ENCODE measurements at regions not wholly inside any gene's neighbourhood (a gene's known extent, or its start where the extent isn't known, plus 50 kb on each side); places are given as distances from the start of the nearest gene placed in this dataset.
A peak's percentile ranks its signal among the peaks of the same experiment; 100 is the strongest.

DNA sequence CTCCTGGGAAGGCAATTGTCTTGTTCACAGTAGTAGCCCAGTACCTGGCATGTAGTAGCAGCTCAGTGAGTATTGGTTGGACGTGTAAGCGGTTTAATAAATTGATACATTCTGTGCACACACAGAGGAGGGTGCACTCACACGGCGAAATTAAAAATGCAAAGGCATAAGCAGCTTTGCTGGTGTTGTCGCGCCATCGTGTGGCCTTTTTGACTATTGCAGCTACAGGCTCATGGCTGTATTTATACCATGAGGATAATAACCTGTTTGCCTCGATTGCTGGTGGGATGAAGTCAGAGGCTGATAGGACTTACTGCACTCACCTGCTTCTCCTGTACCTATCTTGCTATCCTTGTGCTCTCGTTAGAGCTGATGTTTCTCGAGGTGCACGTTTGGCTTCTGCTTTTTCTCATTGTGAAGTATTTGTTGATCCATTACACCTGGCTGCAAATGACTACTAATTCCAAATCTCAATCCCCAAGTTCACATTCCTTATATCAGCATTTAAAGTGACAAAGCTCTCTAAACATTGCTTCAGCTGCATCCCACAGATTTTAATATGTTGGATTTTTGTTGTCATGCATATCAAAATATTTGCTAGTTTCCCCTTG is 61.5 kb downstream of the TBXT start:
- in situ Hi-C loops (cut with HindIII; ENCODE audit: low sequenced_read_pairs), result no loop called here
- peak; percentile 88 for DNase-seq (ENCODE audit: low spot score)

DNA sequence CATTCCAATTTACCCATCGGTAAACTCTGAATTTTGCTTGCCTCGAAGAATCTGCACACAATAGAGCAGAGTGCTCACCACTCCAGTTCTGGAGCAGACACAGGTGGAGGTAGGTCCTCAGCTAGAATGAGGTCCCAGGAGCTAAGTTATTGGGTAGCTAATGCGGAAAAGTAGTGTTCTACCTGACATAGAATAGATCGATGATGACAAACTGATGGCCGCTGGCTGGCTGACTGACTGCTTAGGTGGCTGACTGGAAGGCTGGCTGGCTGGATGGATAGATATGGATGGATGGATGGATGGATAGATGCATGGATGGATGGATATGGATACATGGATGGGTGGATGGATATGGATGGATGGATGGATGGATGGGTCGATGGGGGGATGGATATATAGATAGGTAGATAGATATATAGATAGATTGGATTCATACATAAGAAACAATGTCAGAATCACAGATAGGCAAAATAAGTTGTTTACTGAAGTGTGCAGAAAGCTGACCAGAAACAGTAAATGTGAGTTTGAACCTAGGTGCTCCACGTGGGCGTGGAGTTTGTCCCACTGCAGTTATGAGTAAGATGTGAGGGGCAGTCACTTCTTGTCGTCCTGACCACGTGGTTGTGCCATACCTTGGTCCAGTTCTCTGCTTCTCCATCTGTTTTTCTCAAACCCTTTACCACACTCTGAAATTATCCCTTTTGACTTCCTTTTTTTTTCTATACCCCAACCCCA is 62.1 kb downstream of the TBXT start:
- in situ Hi-C loops (cut with HindIII; ENCODE audit: low sequenced_read_pairs), result no loop called here
- peak; percentile 2 for DNase-seq (ENCODE audit: low spot score)

DNA sequence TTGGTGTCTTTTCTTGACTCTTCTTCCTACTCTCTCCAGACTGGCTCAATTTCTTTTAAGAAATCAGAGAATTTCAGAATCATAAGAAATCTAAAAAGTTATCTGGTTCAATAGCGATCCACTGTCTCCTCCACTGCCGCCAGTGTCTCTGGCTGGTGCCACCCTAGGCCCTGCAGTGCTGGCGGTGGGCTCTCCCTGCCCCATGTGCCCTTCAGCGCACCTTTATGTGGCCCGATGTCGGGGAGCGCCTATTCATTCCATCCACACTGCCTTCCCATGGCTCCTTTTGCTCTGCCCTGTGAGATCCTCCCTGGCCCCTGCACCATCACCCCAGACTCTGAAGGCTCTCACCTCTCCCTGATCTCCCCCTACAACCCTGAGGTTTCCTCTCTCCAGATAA is 62.8 kb downstream of the TBXT start:
- in situ Hi-C loops (cut with HindIII; ENCODE audit: low sequenced_read_pairs), result no loop called here
- DNase-seq (ENCODE audit: low spot score), result no peak

DNA sequence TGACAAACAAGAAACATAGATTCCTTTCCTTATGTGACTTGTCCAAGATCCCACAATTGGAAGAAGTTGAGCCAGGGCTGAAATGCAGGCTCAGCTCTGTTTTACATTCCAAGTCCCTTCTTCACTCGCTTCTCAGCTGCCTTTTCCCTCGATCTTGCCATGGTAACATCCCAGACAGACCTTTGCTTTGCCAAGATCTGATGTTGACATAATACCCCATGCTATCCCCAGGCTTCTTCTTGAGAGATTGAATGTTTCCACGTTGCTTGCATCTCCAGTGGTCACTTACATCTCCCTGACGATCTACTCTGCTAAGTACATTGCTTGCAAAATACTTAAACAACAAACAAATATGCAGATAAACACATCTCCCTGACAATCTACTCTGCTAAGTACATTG is 63.5 kb downstream of the TBXT start:
- no peak for DNase-seq (ENCODE audit: low spot score)

DNA sequence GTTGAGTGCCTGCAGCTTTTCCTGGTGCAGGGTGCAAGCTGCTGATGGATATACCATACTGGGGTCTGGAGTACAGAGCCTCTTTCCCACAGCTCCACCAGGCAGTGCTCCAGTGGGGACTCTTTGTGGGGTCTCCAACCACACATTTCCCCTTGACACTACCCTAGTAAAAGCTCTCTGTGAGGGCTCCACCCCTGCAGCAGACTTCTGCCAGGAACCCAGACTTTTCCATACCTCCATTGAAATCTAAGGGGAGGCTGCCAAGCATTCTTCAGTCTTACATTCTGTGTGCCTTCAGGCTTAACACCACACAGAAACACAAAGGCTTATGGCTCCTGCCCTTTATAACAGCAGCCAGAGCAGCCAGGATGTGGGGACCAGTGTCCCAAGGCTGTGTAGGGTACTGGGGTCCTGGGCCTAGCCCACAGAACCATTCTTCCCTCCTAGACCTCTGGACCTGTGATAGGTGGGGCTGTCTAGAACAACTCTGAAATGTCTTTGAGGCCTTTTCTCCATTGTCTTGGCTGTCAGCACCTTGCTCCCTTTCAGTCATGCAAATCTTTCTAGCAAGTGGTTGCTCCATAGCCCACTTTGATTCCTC is 65.7 kb downstream of the TBXT start:
- in situ Hi-C loops (cut with HindIII; ENCODE audit: low sequenced_read_pairs), result no loop called here
- DNase-seq (ENCODE audit: low spot score), result no peak

More for the DNA sequence above, 63.5 kb downstream of the TBXT start:
- in situ Hi-C loops (cut with HindIII; ENCODE audit: low sequenced_read_pairs), result no loop called here

DNA sequence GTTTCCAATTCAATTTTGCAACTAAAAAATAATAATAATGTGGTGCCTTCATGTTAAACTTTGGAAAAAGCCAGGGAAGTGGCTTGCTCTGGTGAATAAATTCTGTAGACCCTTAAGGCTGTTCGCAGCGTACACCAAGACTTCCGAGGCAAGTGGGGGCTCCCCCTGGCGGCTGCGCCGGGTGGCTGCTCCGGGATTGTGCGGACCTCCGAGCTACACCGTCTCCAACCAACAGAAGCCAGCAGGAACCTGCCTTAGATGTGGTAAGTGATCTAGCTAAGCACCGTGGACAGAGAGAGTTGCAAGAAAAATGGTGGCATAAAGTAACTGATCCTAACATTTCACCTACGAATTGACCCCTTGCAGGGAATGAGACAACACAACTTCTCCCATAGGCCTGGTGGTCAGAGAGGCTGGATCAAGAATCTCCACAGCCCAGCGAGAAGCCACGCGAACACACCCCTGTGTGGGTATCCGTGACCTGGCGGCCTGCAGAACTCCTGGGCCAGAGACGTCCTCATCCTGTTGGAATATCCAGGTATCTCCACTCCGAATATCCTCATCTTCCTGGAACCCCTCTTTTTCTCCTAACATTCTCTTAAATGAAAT is 69.6 kb downstream of the TBXT start:
- peak; percentile 80 for DNase-seq (ENCODE audit: low spot score)
- in situ Hi-C loops (cut with HindIII; ENCODE audit: low sequenced_read_pairs), result no loop called here

DNA sequence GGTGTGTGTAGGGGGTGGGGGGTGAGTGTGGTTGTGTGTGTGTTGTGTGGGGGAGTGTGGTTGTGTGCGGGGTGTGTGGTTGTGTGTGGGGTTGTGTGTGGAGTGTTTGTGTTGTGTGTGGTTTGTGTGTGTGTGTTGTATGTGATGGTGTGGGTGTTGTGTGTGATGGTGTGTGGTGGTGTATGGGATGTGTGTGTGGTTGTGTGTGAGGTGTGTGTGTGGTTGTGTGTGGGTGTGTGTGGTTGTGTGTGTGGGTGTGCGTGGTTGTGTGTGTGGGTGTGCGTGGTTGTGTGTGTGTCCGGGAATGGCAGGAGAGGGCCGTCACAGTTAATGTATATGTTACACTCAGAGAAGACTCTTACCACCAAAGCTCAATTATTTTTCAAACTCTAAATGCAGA is 79.8 kb downstream of the TBXT start:
- DNase-seq (ENCODE audit: low spot score), result no peak
- in situ Hi-C loops (cut with HindIII; ENCODE audit: low sequenced_read_pairs), result no loop called here

DNA sequence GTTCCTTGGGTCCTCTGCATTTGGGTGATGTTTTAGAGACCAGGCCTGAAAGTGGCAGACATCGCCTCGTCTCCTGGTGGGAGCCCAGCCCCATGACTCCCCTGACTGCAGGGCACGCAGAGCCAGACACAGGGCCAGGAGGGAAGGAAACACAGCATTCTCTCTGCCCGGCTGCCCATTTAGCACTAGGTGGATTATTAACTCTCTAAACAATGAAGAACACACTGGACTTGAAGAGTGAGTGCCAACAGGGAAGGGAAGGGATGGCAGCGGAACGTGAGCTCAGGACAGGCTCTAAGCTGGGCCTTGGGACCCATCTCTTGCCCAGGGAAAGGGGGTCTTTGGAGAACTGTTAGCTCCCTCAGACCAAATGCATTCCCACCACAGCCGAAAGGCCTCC is 80.4 kb downstream of the TBXT start:
- no peak for DNase-seq (ENCODE audit: low spot score)
- in situ Hi-C loops (cut with HindIII; ENCODE audit: low sequenced_read_pairs), result no loop called here

DNA sequence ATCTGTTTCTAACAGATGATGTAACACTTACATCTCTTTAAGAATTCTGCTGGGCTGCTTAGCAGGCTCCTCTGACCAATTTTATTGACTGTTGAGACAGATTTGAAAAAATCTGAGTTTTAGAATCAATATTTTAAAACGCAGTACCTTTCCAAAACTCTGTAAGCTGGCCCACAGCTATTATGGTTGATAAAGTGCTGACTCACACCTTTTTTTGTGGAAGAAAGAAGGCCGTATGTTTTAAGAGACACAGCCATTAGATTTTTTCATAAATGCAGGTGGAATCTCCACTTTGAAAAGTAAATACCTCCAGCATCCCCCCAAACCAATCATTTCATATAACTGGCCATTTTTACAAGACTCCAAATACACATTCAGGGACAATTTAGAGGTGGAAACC is 82.2 kb downstream of the TBXT start:
- in situ Hi-C loops (cut with HindIII; ENCODE audit: low sequenced_read_pairs), result no loop called here
- no peak for DNase-seq (ENCODE audit: low spot score)

DNA sequence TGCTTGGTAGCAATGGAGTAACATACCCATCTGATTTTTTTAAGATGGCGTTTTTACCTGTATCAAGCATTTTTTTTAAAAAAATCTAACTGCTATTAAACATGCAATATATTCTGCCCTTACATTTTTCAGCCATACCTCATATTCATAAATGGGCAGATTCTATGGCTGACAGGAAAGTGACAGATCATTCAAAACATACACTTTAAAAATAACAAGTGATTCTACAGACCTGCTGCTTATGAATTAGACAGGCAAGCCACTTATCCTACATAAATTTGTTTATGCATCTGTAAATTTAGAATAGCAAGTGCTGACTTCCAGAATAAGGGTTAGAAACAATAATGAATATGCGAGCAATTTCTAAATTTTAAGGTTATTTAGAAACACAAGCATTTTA is 82.7 kb downstream of the TBXT start:
- no peak for DNase-seq (ENCODE audit: low spot score)
- in situ Hi-C loops (cut with HindIII; ENCODE audit: low sequenced_read_pairs), result no loop called here

DNA sequence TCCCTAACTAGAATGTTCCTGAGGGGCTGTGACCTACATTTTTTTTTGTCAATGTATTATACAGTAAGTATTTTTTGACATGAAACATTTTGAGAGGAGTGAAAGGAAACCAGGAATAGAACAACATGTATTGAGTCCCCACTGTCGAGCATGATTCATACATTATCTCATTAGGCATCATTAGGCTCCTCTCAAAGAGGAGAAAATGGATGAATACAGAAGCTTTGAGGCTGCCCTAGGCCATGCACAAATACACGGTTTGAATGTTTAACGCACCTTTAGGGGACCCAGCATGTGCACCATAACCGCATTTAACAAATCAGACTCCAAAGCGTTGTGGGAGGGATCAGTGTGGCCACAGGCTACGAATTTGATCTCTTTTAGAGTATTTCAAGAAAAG is 87.8 kb downstream of the TBXT start:
- in situ Hi-C loops (cut with HindIII; ENCODE audit: low sequenced_read_pairs), result no loop called here
- DNase-seq (ENCODE audit: low spot score), result no peak

DNA sequence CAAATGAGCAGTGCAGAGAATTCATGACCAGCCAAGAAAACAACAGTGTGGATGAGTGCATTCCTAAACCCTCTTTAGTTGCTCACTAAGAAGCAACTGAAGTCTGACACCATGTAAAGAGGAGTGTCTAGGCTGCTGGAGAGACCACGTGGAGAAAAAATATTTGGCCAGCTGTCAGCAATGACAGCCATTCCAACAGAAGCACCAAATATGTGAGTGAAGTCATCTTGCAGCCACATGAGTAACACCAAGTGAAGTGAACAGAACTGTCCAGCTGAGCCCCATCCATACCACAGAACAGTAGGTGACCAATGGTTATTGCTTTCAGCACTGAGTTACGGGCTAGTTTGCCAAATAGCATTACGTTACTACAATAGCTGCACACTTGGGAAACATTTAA is 89.4 kb downstream of the TBXT start:
- in situ Hi-C loops (cut with HindIII; ENCODE audit: low sequenced_read_pairs), result no loop called here
- no peak for DNase-seq (ENCODE audit: low spot score)

DNA sequence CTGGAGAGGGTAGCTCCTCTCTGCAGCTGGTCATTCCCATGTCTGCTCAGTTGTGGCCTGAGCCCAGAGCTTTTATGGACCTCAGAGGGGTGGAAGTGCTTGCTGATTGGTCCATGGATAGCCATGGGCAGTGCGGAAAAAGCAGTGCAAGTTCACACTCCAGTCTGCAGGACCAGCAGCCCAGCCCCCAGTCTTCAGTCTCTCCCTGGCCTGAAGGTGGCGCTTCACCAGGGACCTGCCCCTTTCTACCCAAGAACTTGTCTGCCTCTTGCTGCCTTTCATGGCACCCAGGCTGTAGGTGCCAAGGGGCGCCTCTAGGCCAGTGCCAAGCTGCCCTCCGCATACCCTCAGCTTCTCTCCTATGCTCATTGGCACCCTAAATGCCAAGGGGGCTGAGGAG is 91.0 kb downstream of the TBXT start:
- in situ Hi-C loops (cut with HindIII; ENCODE audit: low sequenced_read_pairs), result no loop called here
- DNase-seq (ENCODE audit: low spot score), result no peak

DNA sequence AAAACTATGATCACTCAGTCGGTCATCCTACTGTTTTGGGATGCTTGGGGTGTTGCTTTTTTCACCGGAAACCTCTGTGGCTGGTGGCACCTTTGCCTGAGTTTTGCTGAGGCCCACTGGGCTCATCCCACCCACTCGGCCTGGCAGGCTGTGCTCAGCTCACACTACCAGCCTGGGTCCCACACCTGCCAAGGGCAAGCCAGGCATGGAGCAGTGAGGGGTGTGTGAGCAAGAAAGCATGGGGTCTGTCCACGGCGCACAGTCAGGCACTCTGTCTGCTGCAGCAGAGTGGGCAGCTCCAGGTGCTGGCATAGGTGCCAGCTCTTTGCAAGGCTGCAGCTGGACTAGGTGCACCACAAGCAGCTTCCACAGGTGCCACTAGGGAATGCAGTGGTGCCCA is 91.7 kb downstream of the TBXT start:
- in situ Hi-C loops (cut with HindIII; ENCODE audit: low sequenced_read_pairs), result no loop called here
- no peak for DNase-seq (ENCODE audit: low spot score)

DNA sequence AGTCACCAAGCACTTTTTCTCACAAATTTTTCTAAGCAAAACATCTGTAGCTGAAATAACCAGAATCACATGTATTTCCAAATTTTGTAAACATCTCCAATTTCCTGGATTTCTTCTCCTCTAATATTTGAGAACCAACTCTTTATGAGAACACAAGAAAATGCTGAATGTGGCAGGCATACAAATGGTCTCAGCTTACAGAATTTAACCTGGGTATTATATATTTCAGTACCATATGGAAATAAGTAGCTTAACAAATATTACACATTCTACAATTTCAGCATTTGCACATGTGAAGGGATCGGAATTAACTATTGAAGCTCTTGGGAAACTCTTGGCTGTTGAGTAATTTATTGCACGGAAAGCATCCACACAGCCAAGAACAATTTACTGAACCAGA is 92.5 kb downstream of the TBXT start:
- no peak for DNase-seq (ENCODE audit: low spot score)
- in situ Hi-C loops (cut with HindIII; ENCODE audit: low sequenced_read_pairs), result no loop called here

DNA sequence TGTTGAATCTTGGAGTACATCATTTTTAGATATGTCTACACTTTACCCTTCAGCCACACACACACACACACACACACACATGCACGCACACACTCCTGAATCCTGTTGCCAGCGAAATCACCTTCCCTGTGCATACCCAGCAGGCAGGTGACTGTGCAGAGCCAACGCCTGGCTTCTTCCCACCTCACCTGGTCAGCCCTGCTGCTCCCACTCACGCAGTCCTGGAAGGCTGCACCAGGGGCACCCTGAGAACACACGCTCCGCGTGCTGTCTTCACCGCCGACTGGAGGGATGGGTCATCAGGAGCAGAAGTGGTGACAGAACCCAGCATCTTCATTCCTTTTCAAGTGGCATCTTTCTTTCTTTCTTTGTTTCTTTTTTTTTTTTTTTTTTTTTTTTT is 94.6 kb downstream of the TBXT start:
- in situ Hi-C loops (cut with HindIII; ENCODE audit: low sequenced_read_pairs), result no loop called here
- no peak for DNase-seq (ENCODE audit: low spot score)

DNA sequence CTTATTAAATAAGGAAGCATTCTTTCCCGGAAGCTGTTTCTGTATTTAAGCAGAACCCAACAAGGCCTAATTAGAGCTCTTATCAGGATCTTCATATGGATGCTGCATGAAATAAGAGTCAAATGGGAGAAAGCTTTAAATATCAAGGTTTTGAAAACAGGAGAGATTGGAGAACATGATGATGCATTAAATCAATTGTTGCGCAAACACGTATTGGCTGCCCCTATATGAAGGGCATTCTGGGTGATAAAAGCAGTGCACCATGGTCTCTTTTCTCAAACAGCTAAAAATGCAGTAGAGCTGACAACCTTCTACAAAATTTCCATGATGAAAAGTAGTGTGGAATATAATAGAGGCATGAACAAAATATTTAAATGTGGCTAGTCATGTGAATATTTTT is 98.9 kb downstream of the TBXT start:
- in situ Hi-C loops (cut with HindIII; ENCODE audit: low sequenced_read_pairs), result no loop called here
- DNase-seq (ENCODE audit: low spot score), result no peak

DNA sequence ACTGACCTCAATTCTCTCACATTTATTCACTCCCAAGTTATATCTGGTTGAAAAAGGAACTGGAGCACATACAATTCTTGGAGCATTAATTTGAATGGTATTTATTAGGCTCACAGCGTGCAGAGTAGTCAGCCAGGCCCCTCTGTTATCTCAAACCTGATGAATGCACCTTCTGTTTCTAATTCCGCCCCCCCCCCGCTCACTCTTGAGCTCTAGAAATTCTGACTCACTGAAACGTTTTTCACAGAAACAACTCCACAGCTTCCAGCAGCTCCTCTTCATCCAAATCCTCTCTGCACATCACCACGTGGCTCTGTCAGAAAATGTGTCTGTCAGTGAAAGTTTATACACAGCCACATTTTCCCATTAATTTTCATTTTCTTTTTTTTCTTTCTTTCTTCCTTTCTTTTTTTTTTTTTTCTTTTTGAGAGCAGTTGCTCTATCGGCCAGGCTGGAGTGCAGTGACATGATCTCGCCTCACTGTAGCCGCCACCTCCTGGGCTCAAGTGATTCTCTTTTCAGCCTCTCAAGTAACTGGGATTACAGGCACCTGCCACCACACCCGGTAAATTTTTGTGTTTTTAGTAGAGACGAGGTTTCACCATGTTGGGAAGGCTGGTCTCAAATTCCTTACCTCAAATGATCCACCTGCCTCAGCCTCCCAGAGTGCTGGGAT is 109.4 kb downstream of the TBXT start:
- in situ Hi-C loops (cut with HindIII; ENCODE audit: low sequenced_read_pairs), result no loop called here
- peak; percentile 81 for DNase-seq (ENCODE audit: low spot score)

DNA sequence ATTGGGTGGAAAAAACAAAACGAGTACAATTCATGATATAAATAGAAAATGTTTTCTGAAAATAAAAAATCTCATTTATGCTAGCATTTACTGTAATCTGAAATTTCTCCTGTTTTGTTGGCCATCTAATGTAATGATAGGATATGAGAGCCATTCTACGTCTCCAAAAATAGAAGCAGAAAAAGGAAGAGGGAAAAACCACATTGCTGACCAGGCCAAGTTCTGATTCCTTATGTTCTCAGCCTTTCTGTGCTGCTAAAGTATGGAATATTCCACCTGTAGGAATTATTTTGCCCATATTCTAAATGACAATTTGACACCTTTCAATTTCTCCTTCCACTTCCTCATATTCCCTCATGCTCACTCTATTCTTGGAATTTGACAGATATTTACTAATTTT is 110.2 kb downstream of the TBXT start:
- DNase-seq (ENCODE audit: low spot score), result peak; percentile 48
- in situ Hi-C loops (cut with HindIII; ENCODE audit: low sequenced_read_pairs), result no loop called here

DNA sequence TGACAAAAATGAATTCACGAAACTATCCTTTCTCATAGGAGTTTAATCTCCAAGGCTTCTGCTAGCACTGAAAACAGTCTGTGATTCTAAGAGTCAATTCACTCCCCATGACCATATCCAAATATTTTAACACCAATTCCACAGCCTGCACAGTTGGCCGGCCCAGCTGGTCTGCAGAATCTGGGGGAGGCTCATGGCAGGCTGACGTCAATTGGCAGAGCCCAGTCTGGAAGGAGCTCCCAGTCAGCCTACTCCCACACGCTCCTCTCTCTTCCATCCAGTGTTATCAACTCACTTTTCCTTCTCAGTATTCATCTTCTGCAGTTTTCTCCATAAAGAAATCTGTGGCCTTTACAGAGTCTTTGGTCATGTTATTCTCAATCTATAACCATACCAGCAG is 111.0 kb downstream of the TBXT start:
- in situ Hi-C loops (cut with HindIII; ENCODE audit: low sequenced_read_pairs), result no loop called here
- peak; percentile 95 for DNase-seq (ENCODE audit: low spot score)

Data from G401 (cell line).